Natural killer cell treated with Interleukin-12 subunit alpha and Interleukin-12 subunit beta and Interleukin-15 and Interleukin-18, amount 100 ng/mL, for 72 hours (primary cell): ENCODE measurements at regions not wholly inside any gene's neighbourhood (a gene's known extent, or its start where the extent isn't known, plus 50 kb on each side); places are given as distances from the start of the nearest gene placed in this dataset.
"Not testable (repeated sequence)": the region's sequence is repeated elsewhere in the genome, so short reads cannot be mapped to it uniquely, and the experiment has no call there.

ENCODE experiments used
- ATAC-seq, 2 donors: fragments of 150-1000 bp; cut with Tn5 transposase in 1 of 2; sonication (Bioruptor Pico), chemical (Tn5 transposase) in 1 of 2; 2 replicates each; pipeline ENCODE4 v1.10.0; 2021
- DNase-seq: peaks from one replicate; pipeline ENCODE4 v3.0.0; 2022; ENCODE audit warnings: low spot score
- H3K27ac Mint-ChIP-seq, 2 donors: 1 replicate in 1 of 2; 2 replicates in 1 of 2; pipeline ENCODE4 v1.8.0; 2022; ENCODE audit warnings: mixed read lengths in 2 of 2, mild to moderate bottlenecking in 1 of 2, moderate library complexity in 1 of 2
- H3K27me3 Mint-ChIP-seq, 2 donors: 1 replicate in 1 of 2; 2 replicates in 1 of 2; pipeline ENCODE4 v1.8.0; 2022; ENCODE audit warnings: mixed read lengths in 2 of 2
- H3K36me3 Mint-ChIP-seq: one replicate; pipeline ENCODE4 v1.8.0; 2022; ENCODE audit warnings: mixed read lengths
- H3K4me1 Mint-ChIP-seq, 2 donors: 1 replicate in 1 of 2; 2 replicates in 1 of 2; pipeline ENCODE4 v1.8.0; 2022; ENCODE audit warnings: low read depth in 2 of 2, mixed read lengths in 2 of 2, mild to moderate bottlenecking in 1 of 2
- H3K4me3 Mint-ChIP-seq: one replicate; pipeline ENCODE4 v1.8.0; 2022; ENCODE audit warnings: mixed read lengths
- H3K9me3 Mint-ChIP-seq: 2 replicates; pipeline ENCODE4 v1.8.0; 2022; ENCODE audit warnings: mixed read lengths

GRCh38 chr9:95803197-95803596 is 72.3 kb upstream of the ERCC6L2 start:
- Mint-ChIP-seq H3K4me3 (no peak overlapping the region), H3K27me3 (peaks cover 26 to 45% of the 10 kb centered on the region in 2 donors), H3K4me1 (no peaks in the 10 kb centered on the region), H3K27ac (no peak overlapping the region), H3K36me3 (no peaks in the 10 kb centered on the region), H3K9me3 (no peaks in the 10 kb centered on the region)
- ATAC-seq (no peak), DNase-seq (no peak)

- no peaks in the 10 kb centered on the region for H3K36me3 Mint-ChIP-seq
- H3K9me3 Mint-ChIP-seq, result no peaks in the 10 kb centered on the region
- no peak for DNase-seq
- H3K27me3 Mint-ChIP-seq, result peaks cover 22 to 36% of the 10 kb centered on the region in 2 donors
- H3K27ac Mint-ChIP-seq, result no peak overlapping the region
- no peak for ATAC-seq
- no peaks in the 10 kb centered on the region for H3K4me1 Mint-ChIP-seq
- H3K4me3 Mint-ChIP-seq, result no peak overlapping the region
Observed at GRCh38 chr9:95801797-95802196, 73.7 kb upstream of the ERCC6L2 start.

- no peak for ATAC-seq
- H3K4me1 Mint-ChIP-seq, result peaks cover 5% of the 10 kb centered on the region in 2 donors
- H3K27ac Mint-ChIP-seq, result no peak overlapping the region
- H3K27me3 Mint-ChIP-seq, result peaks cover 27 to 38% of the 10 kb centered on the region in 2 donors
- H3K9me3 Mint-ChIP-seq, result no peaks in the 10 kb centered on the region
- H3K4me3 Mint-ChIP-seq, result no peak overlapping the region
- DNase-seq, result no peak
- H3K36me3 Mint-ChIP-seq, result no peaks in the 10 kb centered on the region
Observed at GRCh38 chr9:95796029-95796428, 79.5 kb upstream of the ERCC6L2 start.

GRCh38 chr9:95793924-95794828 is 81.3 kb upstream of the ERCC6L2 start:
- Mint-ChIP-seq H3K27ac (no peak overlapping the region), H3K27me3 (peaks cover 25 to 38% of the 10 kb centered on the region in 2 donors), H3K36me3 (no peaks in the 10 kb centered on the region), H3K4me3 (no peak overlapping the region), H3K4me1 (peaks cover 5% of the 10 kb centered on the region in 2 donors), H3K9me3 (no peaks in the 10 kb centered on the region)
- no peak for ATAC-seq
- DNase-seq, result no peak

GRCh38 chr9:95791695-95792094 is 83.8 kb upstream of the ERCC6L2 start:
- no peak overlapping the region for H3K27ac Mint-ChIP-seq
- H3K4me1 Mint-ChIP-seq, result peaks cover 5% of the 10 kb centered on the region in 2 donors
- ATAC-seq, result no peak
- DNase-seq, result no peak
- no peak overlapping the region for H3K4me3 Mint-ChIP-seq
- no peaks in the 10 kb centered on the region for H3K36me3 Mint-ChIP-seq
- peaks cover 20 to 33% of the 10 kb centered on the region in 2 donors for H3K27me3 Mint-ChIP-seq
- no peaks in the 10 kb centered on the region for H3K9me3 Mint-ChIP-seq

GRCh38 chr9:95791286-95791685 is 84.2 kb upstream of the ERCC6L2 start:
- H3K27me3 Mint-ChIP-seq, result peaks cover 20 to 33% of the 10 kb centered on the region in 2 donors
- H3K27ac Mint-ChIP-seq, result no peak overlapping the region
- no peak for DNase-seq
- no peaks in the 10 kb centered on the region for H3K9me3 Mint-ChIP-seq
- ATAC-seq, result no peak
- peaks cover 5% of the 10 kb centered on the region in 2 donors for H3K4me1 Mint-ChIP-seq
- H3K4me3 Mint-ChIP-seq, result no peak overlapping the region
- no peaks in the 10 kb centered on the region for H3K36me3 Mint-ChIP-seq

- Mint-ChIP-seq H3K9me3 (no peaks in the 10 kb centered on the region), H3K27me3 (peaks cover 14 to 24% of the 10 kb centered on the region in 2 donors), H3K4me3 (no peak overlapping the region), H3K4me1 (peaks cover 5% of the 10 kb centered on the region in 2 donors), H3K27ac (no peak overlapping the region), H3K36me3 (no peaks in the 10 kb centered on the region)
- no peak for ATAC-seq
- DNase-seq, result no peak
Observed at GRCh38 chr9:95788521-95788991, 86.9 kb upstream of the ERCC6L2 start.

- Mint-ChIP-seq H3K4me3 (no peak overlapping the region), H3K36me3 (no peaks in the 10 kb centered on the region), H3K27ac (no peak overlapping the region), H3K9me3 (no peaks in the 10 kb centered on the region), H3K4me1 (peaks cover 5% of the 10 kb centered on the region in 2 donors), H3K27me3 (peaks cover 11 to 20% of the 10 kb centered on the region in 2 donors)
- ATAC-seq (no peak), DNase-seq (no peak)
Observed at GRCh38 chr9:95788021-95788420, 87.5 kb upstream of the ERCC6L2 start.

- peaks cover 11 to 12% of the 10 kb centered on the region in 2 donors for H3K27me3 Mint-ChIP-seq
- H3K36me3 Mint-ChIP-seq, result no peaks in the 10 kb centered on the region
- H3K4me1 Mint-ChIP-seq, result no peaks in the 10 kb centered on the region
- DNase-seq (no peak), ATAC-seq (no peak)
- H3K4me3 Mint-ChIP-seq, result no peak overlapping the region
- no peaks in the 10 kb centered on the region for H3K9me3 Mint-ChIP-seq
- no peak overlapping the region for H3K27ac Mint-ChIP-seq
Observed at GRCh38 chr9:95785209-95785608, 90.3 kb upstream of the ERCC6L2 start.

GRCh38 chr9:95784318-95784717 is 91.2 kb upstream of the ERCC6L2 start:
- DNase-seq, result no peak
- no peaks in the 10 kb centered on the region for H3K36me3 Mint-ChIP-seq
- ATAC-seq, result no peak
- no peaks in the 10 kb centered on the region for H3K4me1 Mint-ChIP-seq
- no peaks in the 10 kb centered on the region for H3K9me3 Mint-ChIP-seq
- no peak overlapping the region for H3K4me3 Mint-ChIP-seq
- peaks cover 2 to 11% of the 10 kb centered on the region in 2 donors for H3K27me3 Mint-ChIP-seq
- no peak overlapping the region for H3K27ac Mint-ChIP-seq

GRCh38 chr9:95783426-95783975 is 92.0 kb upstream of the ERCC6L2 start:
- H3K27ac Mint-ChIP-seq, result no peak overlapping the region
- no peak for ATAC-seq
- H3K36me3 Mint-ChIP-seq, result no peaks in the 10 kb centered on the region
- no peak for DNase-seq
- no peaks in the 10 kb centered on the region for H3K9me3 Mint-ChIP-seq
- peaks cover 0 to 14% of the 10 kb centered on the region in 2 donors for H3K27me3 Mint-ChIP-seq
- H3K4me1 Mint-ChIP-seq, result no peaks in the 10 kb centered on the region
- H3K4me3 Mint-ChIP-seq, result no peak overlapping the region

GRCh38 chr9:95780751-95781150 is 94.7 kb upstream of the ERCC6L2 start:
- H3K36me3 Mint-ChIP-seq, result no peaks in the 10 kb centered on the region
- H3K9me3 Mint-ChIP-seq, result no peaks in the 10 kb centered on the region
- H3K27ac Mint-ChIP-seq, result no peak overlapping the region
- H3K4me3 Mint-ChIP-seq, result no peak overlapping the region
- H3K4me1 Mint-ChIP-seq, result no peaks in the 10 kb centered on the region
- peaks cover 8 to 13% of the 10 kb centered on the region in 2 donors for H3K27me3 Mint-ChIP-seq
- no peak for DNase-seq
- no peak for ATAC-seq

- Mint-ChIP-seq H3K9me3 (no peaks in the 10 kb centered on the region), H3K27ac (no peak overlapping the region), H3K4me1 (no peaks in the 10 kb centered on the region), H3K4me3 (no peak overlapping the region), H3K27me3 (peaks cover 11 to 17% of the 10 kb centered on the region in 2 donors), H3K36me3 (no peaks in the 10 kb centered on the region)
- ATAC-seq (no peak), DNase-seq (no peak)
Observed at GRCh38 chr9:95780121-95780520, 95.4 kb upstream of the ERCC6L2 start.

GRCh38 chr9:95779597-95779996 is 95.9 kb upstream of the ERCC6L2 start:
- H3K27ac Mint-ChIP-seq, H3K4me1 Mint-ChIP-seq, ATAC-seq, H3K36me3 Mint-ChIP-seq, H3K4me3 Mint-ChIP-seq, DNase-seq, H3K9me3 Mint-ChIP-seq: not testable (repeated sequence)
- H3K27me3 Mint-ChIP-seq, result peaks cover 16 to 20% of the 10 kb centered on the region in 2 donors
